ENCODE measurements at regions not wholly inside any gene's neighbourhood (a gene's known extent, or its start where the extent isn't known, plus 50 kb on each side); places are given as distances from the start of the nearest gene placed in this dataset.

GRCh38 chr6:145540741-145541140 is 194.6 kb downstream of the EPM2A start:
- Mint-ChIP-seq H3K36me3 (no peaks in the 10 kb centered on the region), H3K9me3 (peaks cover 5% of the 10 kb centered on the region), H3K27ac (no peak overlapping the region), H3K27me3 (no peaks in the 10 kb centered on the region), H3K4me3 (no peak overlapping the region), H3K4me1 (ENCODE audit: low read depth in 2 of 2) (no peaks in the 10 kb centered on the region)
- DNase-seq (ENCODE audit: low spot score) = no peak
- no peak for ATAC-seq

- H3K4me1 Mint-ChIP-seq (ENCODE audit: low read depth in 2 of 2) = no peaks in the 10 kb centered on the region
- ATAC-seq (no peak), DNase-seq (ENCODE audit: low spot score) (no peak)
- H3K27ac Mint-ChIP-seq = no peak overlapping the region
- H3K4me3 Mint-ChIP-seq = no peak overlapping the region
- peaks cover 10% of the 10 kb centered on the region for H3K9me3 Mint-ChIP-seq
- no peaks in the 10 kb centered on the region for H3K36me3 Mint-ChIP-seq
- H3K27me3 Mint-ChIP-seq = no peaks in the 10 kb centered on the region
These were observed 191.3 kb downstream of the EPM2A start for GRCh38 chr6:145544041-145544440.

- no peak overlapping the region for H3K27ac Mint-ChIP-seq
- no peaks in the 10 kb centered on the region for H3K36me3 Mint-ChIP-seq
- H3K4me3 Mint-ChIP-seq = no peak overlapping the region
- DNase-seq (ENCODE audit: low spot score) = no peak
- ATAC-seq = no peak
- no peaks in the 10 kb centered on the region for H3K4me1 Mint-ChIP-seq (ENCODE audit: low read depth in 2 of 2)
- H3K27me3 Mint-ChIP-seq = no peaks in the 10 kb centered on the region
- peaks cover 10% of the 10 kb centered on the region for H3K9me3 Mint-ChIP-seq
These were observed 190.8 kb downstream of the EPM2A start for GRCh38 chr6:145544514-145544913.

- ATAC-seq (no peak), DNase-seq (ENCODE audit: low spot score) (no peak)
- no peaks in the 10 kb centered on the region for H3K27me3 Mint-ChIP-seq
- H3K4me3 Mint-ChIP-seq = no peak overlapping the region
- H3K36me3 Mint-ChIP-seq = no peaks in the 10 kb centered on the region
- no peak overlapping the region for H3K27ac Mint-ChIP-seq
- H3K4me1 Mint-ChIP-seq (ENCODE audit: low read depth in 2 of 2) = no peaks in the 10 kb centered on the region
- H3K9me3 Mint-ChIP-seq = peaks cover 10% of the 10 kb centered on the region
These were observed 189.1 kb downstream of the EPM2A start for GRCh38 chr6:145546265-145546664.

- ATAC-seq = no peak
These were observed 187.6 kb downstream of the EPM2A start for GRCh38 chr6:145547594-145548335.

GRCh38 chr6:145548933-145549648 is 186.2 kb downstream of the EPM2A start:
- Mint-ChIP-seq H3K4me3 (no peak overlapping the region), H3K9me3 (peaks cover 13% of the 10 kb centered on the region), H3K27me3 (no peaks in the 10 kb centered on the region), H3K27ac (no peak overlapping the region), H3K4me1 (ENCODE audit: low read depth in 2 of 2) (no peaks in the 10 kb centered on the region), H3K36me3 (no peaks in the 10 kb centered on the region)
- ATAC-seq = no peak
- no peak for DNase-seq (ENCODE audit: low spot score)

More at GRCh38 chr6:145547594-145548335, 187.6 kb downstream of the EPM2A start:
- DNase-seq (ENCODE audit: low spot score) = no peak
- Mint-ChIP-seq H3K36me3 (no peaks in the 10 kb centered on the region), H3K27ac (no peak overlapping the region), H3K27me3 (no peaks in the 10 kb centered on the region), H3K4me3 (no peak overlapping the region), H3K9me3 (peaks cover 10% of the 10 kb centered on the region), H3K4me1 (ENCODE audit: low read depth in 2 of 2) (no peaks in the 10 kb centered on the region)

GRCh38 chr6:145551164-145551563 is 184.2 kb downstream of the EPM2A start:
- H3K27me3 Mint-ChIP-seq = no peaks in the 10 kb centered on the region
- DNase-seq (ENCODE audit: low spot score) = no peak
- peaks cover 10% of the 10 kb centered on the region for H3K9me3 Mint-ChIP-seq
- no peaks in the 10 kb centered on the region for H3K36me3 Mint-ChIP-seq
- no peak overlapping the region for H3K4me3 Mint-ChIP-seq
- no peak overlapping the region for H3K27ac Mint-ChIP-seq
- no peaks in the 10 kb centered on the region for H3K4me1 Mint-ChIP-seq (ENCODE audit: low read depth in 2 of 2)
- no peak for ATAC-seq

GRCh38 chr6:145555084-145555483 is 180.2 kb downstream of the EPM2A start:
- ATAC-seq (no peak), DNase-seq (ENCODE audit: low spot score) (no peak)
- no peak overlapping the region for H3K27ac Mint-ChIP-seq
- H3K36me3 Mint-ChIP-seq = no peaks in the 10 kb centered on the region
- no peaks in the 10 kb centered on the region for H3K4me1 Mint-ChIP-seq (ENCODE audit: low read depth in 2 of 2)
- no peaks in the 10 kb centered on the region for H3K27me3 Mint-ChIP-seq
- H3K4me3 Mint-ChIP-seq = no peak overlapping the region
- H3K9me3 Mint-ChIP-seq = peaks cover 3% of the 10 kb centered on the region

GRCh38 chr6:145557474-145557873 is 177.8 kb downstream of the EPM2A start:
- Mint-ChIP-seq H3K36me3 (no peaks in the 10 kb centered on the region), H3K4me1 (ENCODE audit: low read depth in 2 of 2) (no peaks in the 10 kb centered on the region), H3K27me3 (no peaks in the 10 kb centered on the region), H3K4me3 (no peak overlapping the region), H3K9me3 (peaks cover 3% of the 10 kb centered on the region), H3K27ac (no peak overlapping the region)
- no peak for ATAC-seq
- no peak for DNase-seq (ENCODE audit: low spot score)

- Mint-ChIP-seq H3K9me3 (peaks cover 9% of the 10 kb centered on the region), H3K27me3 (no peaks in the 10 kb centered on the region), H3K4me3 (no peak overlapping the region), H3K27ac (no peak overlapping the region), H3K4me1 (ENCODE audit: low read depth in 2 of 2) (no peaks in the 10 kb centered on the region), H3K36me3 (no peaks in the 10 kb centered on the region)
- ATAC-seq (no peak), DNase-seq (ENCODE audit: low spot score) (no peak)
These were observed 175.5 kb downstream of the EPM2A start for GRCh38 chr6:145559836-145560235.

GRCh38 chr6:145561095-145562072 is 173.9 kb downstream of the EPM2A start:
- ATAC-seq (no peak), DNase-seq (ENCODE audit: low spot score) (no peak)
- Mint-ChIP-seq H3K27ac (no peak overlapping the region), H3K27me3 (no peaks in the 10 kb centered on the region), H3K9me3 (peaks cover 9% of the 10 kb centered on the region), H3K4me3 (no peak overlapping the region), H3K36me3 (no peaks in the 10 kb centered on the region), H3K4me1 (ENCODE audit: low read depth in 2 of 2) (no peaks in the 10 kb centered on the region)

- H3K4me1 Mint-ChIP-seq (ENCODE audit: low read depth in 2 of 2) = no peaks in the 10 kb centered on the region
- no peak overlapping the region for H3K4me3 Mint-ChIP-seq
- ATAC-seq (no peak), DNase-seq (ENCODE audit: low spot score) (no peak)
- no peaks in the 10 kb centered on the region for H3K27me3 Mint-ChIP-seq
- H3K27ac Mint-ChIP-seq = no peak overlapping the region
- H3K36me3 Mint-ChIP-seq = no peaks in the 10 kb centered on the region
- H3K9me3 Mint-ChIP-seq = peaks cover 9% of the 10 kb centered on the region
These were observed 172.3 kb downstream of the EPM2A start for GRCh38 chr6:145562771-145563615.

GRCh38 chr6:145564553-145564952 is 170.8 kb downstream of the EPM2A start:
- no peaks in the 10 kb centered on the region for H3K4me1 Mint-ChIP-seq (ENCODE audit: low read depth in 2 of 2)
- H3K27me3 Mint-ChIP-seq = no peaks in the 10 kb centered on the region
- H3K27ac Mint-ChIP-seq = no peak overlapping the region
- no peak for ATAC-seq
- no peak overlapping the region for H3K4me3 Mint-ChIP-seq
- no peaks in the 10 kb centered on the region for H3K36me3 Mint-ChIP-seq
- DNase-seq (ENCODE audit: low spot score) = no peak
- H3K9me3 Mint-ChIP-seq = peaks cover 9% of the 10 kb centered on the region

All from natural killer cell treated with Interleukin-12 subunit alpha and Interleukin-12 subunit beta and Interleukin-15 and Interleukin-18, amount 100 ng/mL, for 72 hours (primary cell).